MM.1S (cell line): ENCODE measurements at regions not wholly inside any gene's neighbourhood (a gene's known extent, or its start where the extent isn't known, plus 50 kb on each side); places are given as distances from the start of the nearest gene placed in this dataset.

Experiments used
- CTCF ChIP-seq: fragments of 300-600 bp; sonication (generic); IDR thresholded peaks from 2 replicates; pipeline ENCODE4 v1.5.1; 2016; ENCODE audit warnings: antibody characterized with exemption, low read length, mixed read lengths
- EZH2 ChIP-seq: fragments of 300-600 bp; sonication (generic); optimal IDR thresholded peaks from 2 replicates; pipeline ENCODE3; 2017; ENCODE audit warnings: low read depth, mild to moderate bottlenecking, antibody characterized with exemption, low read length, mixed read lengths
- EZH2phosphoT487 ChIP-seq: fragments of 300-600 bp; sonication (generic); IDR thresholded peaks from 2 replicates; pipeline ENCODE4 v1.6.1; 2018; ENCODE audit warnings: antibody characterized with exemption, low read length

GRCh38 chr5:2897276-2897961, 145.9 kb upstream of the IRX2 start:
- TF ChIP-seq CTCF = no peak
- no peak for TF ChIP-seq EZH2
- TF ChIP-seq EZH2phosphoT487 = no peak
